ENCODE measurements at regions not wholly inside any gene's neighbourhood (a gene's known extent, or its start where the extent isn't known, plus 50 kb on each side); places are given as distances from the start of the nearest gene placed in this dataset.

DNA sequence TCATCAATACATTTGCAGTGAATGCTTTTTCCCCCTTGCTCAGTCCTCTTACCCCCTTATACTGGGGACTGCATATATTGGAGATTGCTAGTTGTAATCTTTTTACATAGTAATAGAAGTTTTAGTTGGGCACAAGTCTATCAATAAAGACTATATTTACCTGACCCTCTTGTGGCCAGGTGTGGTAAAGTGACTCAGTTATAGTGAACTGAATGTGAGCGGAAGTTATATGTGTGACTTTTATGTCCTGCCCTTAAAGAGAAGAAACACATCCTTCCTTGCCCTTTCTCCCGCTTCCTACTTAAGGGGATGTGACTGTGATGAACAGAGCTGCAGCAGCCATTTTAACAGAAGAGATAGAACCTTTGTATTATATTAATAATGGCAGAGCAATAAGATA is 362.0 kb downstream of the METTL15 start:
- Histone ChIP-seq H3K36me3 (ENCODE audit: control insufficient read depth in 1 of 2, insufficient read depth in 2 of 2, low read length in 2 of 2) (no peaks in the 10 kb centered on the region), H3K4me1 (ENCODE audit: control insufficient read depth in 1 of 2, insufficient read depth in 2 of 2, low read length in 2 of 2) (no peaks in the 10 kb centered on the region), H3K4me3 (ENCODE audit: low read depth in 1 of 2, low read length in 2 of 2) (no peak overlapping the region), H3K27ac (ENCODE audit: low read length) (no peak overlapping the region), H3K27me3 (ENCODE audit: low read depth, low read length) (no peaks in the 10 kb centered on the region), H3K9me3 (ENCODE audit: control insufficient read depth in 1 of 2, low read length in 2 of 2) (no peaks in the 10 kb centered on the region)

DNA sequence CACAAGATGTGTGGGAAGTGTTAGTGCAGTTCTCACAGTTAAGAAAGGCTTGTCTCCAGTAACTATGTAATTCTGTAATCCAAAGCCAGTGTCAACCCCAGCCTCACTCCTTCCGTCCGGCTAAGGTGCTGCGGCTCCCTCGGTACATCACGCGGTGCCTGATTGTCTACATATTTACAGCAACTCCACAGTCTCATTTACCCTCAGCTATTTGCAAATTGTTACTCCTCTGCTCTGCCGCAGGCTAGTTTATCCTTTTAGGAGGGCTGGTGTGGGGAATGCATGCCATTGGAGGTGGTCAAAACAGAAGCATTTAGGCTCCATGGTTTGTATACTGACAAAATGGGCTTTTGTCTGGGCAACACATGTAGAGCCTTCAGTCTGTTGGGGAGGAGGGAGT is 358.3 kb downstream of the METTL15 start:
- Histone ChIP-seq H3K36me3 (ENCODE audit: control insufficient read depth in 1 of 2, insufficient read depth in 2 of 2, low read length in 2 of 2) (no peaks in the 10 kb centered on the region), H3K27me3 (ENCODE audit: low read depth, low read length) (no peaks in the 10 kb centered on the region), H3K4me1 (ENCODE audit: control insufficient read depth in 1 of 2, insufficient read depth in 2 of 2, low read length in 2 of 2) (no peaks in the 10 kb centered on the region), H3K4me3 (ENCODE audit: low read depth in 1 of 2, low read length in 2 of 2) (no peak overlapping the region), H3K9me3 (ENCODE audit: control insufficient read depth in 1 of 2, low read length in 2 of 2) (no peaks in the 10 kb centered on the region), H3K27ac (ENCODE audit: low read length) (no peak overlapping the region)

DNA sequence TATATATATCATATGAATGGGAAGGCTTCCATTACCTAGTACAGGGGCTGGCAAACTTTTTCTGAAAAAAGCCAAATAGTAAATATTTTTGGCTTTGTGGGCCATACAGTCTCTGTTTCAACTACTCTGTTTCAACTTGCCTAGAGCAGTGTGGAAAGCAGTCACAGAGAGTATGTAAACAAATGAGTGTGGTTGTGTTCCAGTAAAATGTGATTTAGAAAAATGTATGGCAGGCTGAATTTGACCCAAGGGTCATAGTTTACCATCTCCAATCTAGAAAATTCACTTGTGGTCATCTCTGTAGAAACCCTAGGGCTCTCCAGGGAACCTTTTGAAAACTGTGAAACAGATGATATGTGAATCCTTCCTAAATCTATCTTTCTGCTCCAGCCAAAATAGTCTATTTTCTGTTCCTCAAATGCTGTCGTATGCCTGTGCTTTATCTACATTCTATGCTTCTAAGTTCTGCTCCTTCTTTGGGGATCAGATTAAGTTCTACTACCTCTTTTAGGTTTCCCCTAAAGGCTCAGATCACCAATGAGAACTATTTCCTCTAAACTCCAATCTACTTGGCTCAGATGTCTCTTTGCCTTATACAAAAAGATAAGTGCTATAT is 356.2 kb downstream of the METTL15 start:
- no peak overlapping the region for H3K27ac ChIP-seq (ENCODE audit: low read length)
- no peak overlapping the region for H3K4me3 ChIP-seq (ENCODE audit: low read depth in 1 of 2, low read length in 2 of 2)
- H3K4me1 ChIP-seq (ENCODE audit: control insufficient read depth in 1 of 2, insufficient read depth in 2 of 2, low read length in 2 of 2), result no peaks in the 10 kb centered on the region
- no peaks in the 10 kb centered on the region for H3K9me3 ChIP-seq (ENCODE audit: control insufficient read depth in 1 of 2, low read length in 2 of 2)
- H3K27me3 ChIP-seq (ENCODE audit: low read depth, low read length), result no peaks in the 10 kb centered on the region
- no peaks in the 10 kb centered on the region for H3K36me3 ChIP-seq (ENCODE audit: control insufficient read depth in 1 of 2, insufficient read depth in 2 of 2, low read length in 2 of 2)

DNA sequence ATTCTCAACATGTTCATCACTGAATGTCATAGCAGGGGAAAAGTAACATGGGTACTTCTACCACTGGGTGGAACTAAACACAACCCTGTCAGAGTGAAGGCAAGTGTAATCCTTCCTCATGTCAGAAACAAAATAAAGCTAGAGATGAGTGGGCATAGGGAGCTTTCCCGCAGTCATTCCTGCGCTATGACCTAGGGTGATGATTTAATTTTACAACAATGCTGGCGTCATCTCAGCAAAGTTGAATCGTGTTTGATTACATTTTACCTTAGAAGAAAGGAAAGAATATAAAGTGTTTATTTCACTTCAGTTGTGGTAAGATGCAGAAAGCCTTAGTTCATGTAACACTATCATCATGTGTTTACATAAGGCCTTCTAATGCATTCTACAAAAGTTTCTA is 355.6 kb downstream of the METTL15 start:
- Histone ChIP-seq H3K36me3 (ENCODE audit: control insufficient read depth in 1 of 2, insufficient read depth in 2 of 2, low read length in 2 of 2) (no peaks in the 10 kb centered on the region), H3K4me1 (ENCODE audit: control insufficient read depth in 1 of 2, insufficient read depth in 2 of 2, low read length in 2 of 2) (no peaks in the 10 kb centered on the region), H3K27me3 (ENCODE audit: low read depth, low read length) (no peaks in the 10 kb centered on the region), H3K9me3 (ENCODE audit: control insufficient read depth in 1 of 2, low read length in 2 of 2) (no peaks in the 10 kb centered on the region), H3K4me3 (ENCODE audit: low read depth in 1 of 2, low read length in 2 of 2) (no peak overlapping the region), H3K27ac (ENCODE audit: low read length) (no peak overlapping the region)

DNA sequence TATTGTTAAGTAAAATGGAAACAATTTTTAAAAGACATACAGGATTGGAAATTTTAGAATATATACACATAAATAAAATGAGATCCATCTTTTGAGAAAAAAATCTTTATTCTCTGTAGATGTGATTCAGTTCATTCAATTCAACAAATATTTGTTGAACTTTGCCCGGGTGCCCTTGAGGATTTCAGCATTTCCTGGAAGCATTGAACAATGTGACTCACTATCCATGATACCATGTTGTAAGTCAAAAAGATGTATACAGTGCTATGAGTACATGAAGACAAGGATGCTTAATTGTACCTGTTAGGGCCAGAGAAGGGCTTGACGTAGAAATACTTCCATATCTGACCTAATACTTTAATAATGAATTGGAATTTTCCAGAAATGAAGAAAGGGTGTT is 353.7 kb downstream of the METTL15 start:
- H3K27me3 ChIP-seq (ENCODE audit: low read depth, low read length), result no peaks in the 10 kb centered on the region
- no peaks in the 10 kb centered on the region for H3K36me3 ChIP-seq (ENCODE audit: control insufficient read depth in 1 of 2, insufficient read depth in 2 of 2, low read length in 2 of 2)
- H3K27ac ChIP-seq (ENCODE audit: low read length), result no peak overlapping the region
- H3K4me3 ChIP-seq (ENCODE audit: low read depth in 1 of 2, low read length in 2 of 2), result no peak overlapping the region
- no peaks in the 10 kb centered on the region for H3K9me3 ChIP-seq (ENCODE audit: control insufficient read depth in 1 of 2, low read length in 2 of 2)
- no peaks in the 10 kb centered on the region for H3K4me1 ChIP-seq (ENCODE audit: control insufficient read depth in 1 of 2, insufficient read depth in 2 of 2, low read length in 2 of 2)

DNA sequence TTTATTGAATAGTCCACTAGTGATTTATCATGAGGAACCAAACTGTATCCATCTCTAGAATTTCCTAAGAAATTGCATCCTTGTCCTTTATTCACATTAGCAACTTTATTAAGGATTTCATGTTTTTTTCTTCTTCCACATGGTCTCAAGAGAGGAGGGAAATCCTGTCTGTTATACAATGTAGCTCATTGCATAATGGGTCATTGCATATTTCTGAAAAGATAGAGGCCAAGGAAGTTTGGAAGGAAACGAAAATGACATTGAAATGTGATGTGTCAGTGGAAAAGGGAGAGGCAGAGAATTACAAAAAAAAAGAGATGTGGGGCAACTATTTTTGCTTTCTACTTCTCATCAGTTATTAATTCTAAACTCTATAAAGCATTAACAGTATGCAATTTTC is 353.1 kb downstream of the METTL15 start:
- no peak overlapping the region for H3K4me3 ChIP-seq (ENCODE audit: low read depth in 1 of 2, low read length in 2 of 2)
- H3K4me1 ChIP-seq (ENCODE audit: control insufficient read depth in 1 of 2, insufficient read depth in 2 of 2, low read length in 2 of 2), result no peaks in the 10 kb centered on the region
- H3K27ac ChIP-seq (ENCODE audit: low read length), result no peak overlapping the region
- H3K36me3 ChIP-seq (ENCODE audit: control insufficient read depth in 1 of 2, insufficient read depth in 2 of 2, low read length in 2 of 2), result no peaks in the 10 kb centered on the region
- no peaks in the 10 kb centered on the region for H3K9me3 ChIP-seq (ENCODE audit: control insufficient read depth in 1 of 2, low read length in 2 of 2)
- H3K27me3 ChIP-seq (ENCODE audit: low read depth, low read length), result no peaks in the 10 kb centered on the region

DNA sequence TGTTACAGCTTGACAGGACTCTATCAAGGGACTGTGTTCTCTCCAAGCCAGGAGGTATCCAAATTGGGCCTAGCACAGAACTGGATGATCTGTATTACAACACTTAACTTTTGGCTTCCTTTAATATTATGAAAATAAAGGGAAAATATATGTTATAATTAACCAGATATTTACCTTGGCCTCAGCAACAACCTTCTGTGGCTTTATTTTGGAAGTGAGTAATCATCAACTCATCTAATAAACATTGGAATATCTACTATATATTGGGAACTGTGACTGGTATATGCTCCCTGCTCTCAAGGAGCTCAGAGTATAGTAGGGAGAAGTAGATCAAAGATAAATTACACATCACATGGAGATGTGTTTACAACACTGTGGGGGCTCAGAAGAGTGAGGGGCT is 352.2 kb downstream of the METTL15 start:
- H3K9me3 ChIP-seq (ENCODE audit: control insufficient read depth in 1 of 2, low read length in 2 of 2), result no peaks in the 10 kb centered on the region
- no peaks in the 10 kb centered on the region for H3K36me3 ChIP-seq (ENCODE audit: control insufficient read depth in 1 of 2, insufficient read depth in 2 of 2, low read length in 2 of 2)
- no peak overlapping the region for H3K4me3 ChIP-seq (ENCODE audit: low read depth in 1 of 2, low read length in 2 of 2)
- H3K27ac ChIP-seq (ENCODE audit: low read length), result no peak overlapping the region
- no peaks in the 10 kb centered on the region for H3K4me1 ChIP-seq (ENCODE audit: control insufficient read depth in 1 of 2, insufficient read depth in 2 of 2, low read length in 2 of 2)
- H3K27me3 ChIP-seq (ENCODE audit: low read depth, low read length), result no peaks in the 10 kb centered on the region

DNA sequence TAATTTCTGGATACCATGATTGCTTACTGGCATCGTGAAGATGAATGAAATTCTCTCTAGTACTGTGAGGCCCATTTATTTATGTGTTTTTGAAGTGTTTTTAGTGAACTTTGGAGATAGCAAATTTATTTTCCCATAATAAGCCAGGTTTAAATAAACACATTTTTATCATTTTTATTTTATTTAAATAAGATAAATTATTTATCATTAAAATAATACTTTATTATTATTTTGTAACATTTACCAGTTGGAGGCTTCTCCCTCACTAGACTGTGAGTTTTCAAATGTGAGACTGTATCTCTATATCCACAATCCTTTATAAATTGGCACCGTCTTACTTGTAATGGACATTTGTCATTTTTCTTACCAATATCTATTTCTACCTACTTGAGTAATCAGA is 351.7 kb downstream of the METTL15 start:
- H3K36me3 ChIP-seq (ENCODE audit: control insufficient read depth in 1 of 2, insufficient read depth in 2 of 2, low read length in 2 of 2), result no peaks in the 10 kb centered on the region
- no peaks in the 10 kb centered on the region for H3K9me3 ChIP-seq (ENCODE audit: control insufficient read depth in 1 of 2, low read length in 2 of 2)
- H3K27ac ChIP-seq (ENCODE audit: low read length), result no peak overlapping the region
- H3K4me3 ChIP-seq (ENCODE audit: low read depth in 1 of 2, low read length in 2 of 2), result no peak overlapping the region
- no peaks in the 10 kb centered on the region for H3K4me1 ChIP-seq (ENCODE audit: control insufficient read depth in 1 of 2, insufficient read depth in 2 of 2, low read length in 2 of 2)
- no peaks in the 10 kb centered on the region for H3K27me3 ChIP-seq (ENCODE audit: low read depth, low read length)

DNA sequence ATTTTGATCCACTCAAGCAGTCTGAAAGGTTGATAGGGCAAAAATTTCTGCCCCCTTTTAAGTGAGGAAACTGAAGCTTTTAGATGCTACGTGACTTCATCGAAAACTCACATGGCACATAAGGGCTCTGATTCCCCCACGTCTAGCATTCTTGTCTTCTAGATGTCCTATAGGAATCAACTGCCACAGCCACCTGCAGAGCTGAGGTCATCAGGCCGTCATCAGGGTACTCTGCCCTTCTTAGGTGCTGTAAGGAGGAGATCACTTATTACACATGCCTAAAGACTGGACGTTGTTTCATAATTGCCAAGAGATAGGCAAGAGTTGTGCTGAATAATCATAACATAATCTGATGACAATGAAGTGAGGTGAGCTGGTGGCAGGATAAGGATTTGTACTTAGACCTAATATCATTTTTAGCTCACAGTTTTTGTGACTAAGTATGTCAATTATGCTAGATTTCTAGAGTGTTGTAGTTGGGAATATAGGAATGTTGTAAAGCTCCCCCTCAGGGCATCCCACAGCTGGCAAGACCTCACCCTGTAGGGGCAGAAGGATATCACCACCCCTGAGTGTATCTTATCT is 349.4 kb downstream of the METTL15 start:
- Histone ChIP-seq H3K4me1 (ENCODE audit: control insufficient read depth in 1 of 2, insufficient read depth in 2 of 2, low read length in 2 of 2) (no peaks in the 10 kb centered on the region), H3K27ac (ENCODE audit: low read length) (no peak overlapping the region), H3K4me3 (ENCODE audit: low read depth in 1 of 2, low read length in 2 of 2) (no peak overlapping the region), H3K27me3 (ENCODE audit: low read depth, low read length) (no peaks in the 10 kb centered on the region), H3K36me3 (ENCODE audit: control insufficient read depth in 1 of 2, insufficient read depth in 2 of 2, low read length in 2 of 2) (no peaks in the 10 kb centered on the region), H3K9me3 (ENCODE audit: control insufficient read depth in 1 of 2, low read length in 2 of 2) (no peaks in the 10 kb centered on the region)

DNA sequence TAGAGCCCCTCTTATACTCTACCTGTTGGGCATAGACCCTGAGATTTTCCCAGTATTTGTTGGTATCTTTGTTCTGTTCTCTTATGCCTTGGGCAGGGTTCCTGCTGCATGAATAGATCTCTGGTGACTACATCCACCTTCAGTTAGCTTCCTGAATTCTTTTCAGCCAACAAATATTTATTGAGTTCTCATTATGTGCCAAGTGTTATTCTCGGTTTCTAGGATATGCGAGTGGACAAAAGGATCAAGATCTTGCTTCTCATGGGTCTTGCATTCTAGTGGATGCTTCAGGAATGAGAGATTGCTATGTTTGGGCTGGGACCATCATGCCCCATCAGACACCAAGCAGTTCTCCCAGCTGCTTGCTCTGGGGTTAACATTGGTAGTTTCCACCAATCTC is 340.0 kb downstream of the METTL15 start:
- H3K27ac ChIP-seq (ENCODE audit: low read length), result no peak overlapping the region
- no peaks in the 10 kb centered on the region for H3K4me1 ChIP-seq (ENCODE audit: control insufficient read depth in 1 of 2, insufficient read depth in 2 of 2, low read length in 2 of 2)
- H3K4me3 ChIP-seq (ENCODE audit: low read depth in 1 of 2, low read length in 2 of 2), result no peak overlapping the region
- H3K36me3 ChIP-seq (ENCODE audit: control insufficient read depth in 1 of 2, insufficient read depth in 2 of 2, low read length in 2 of 2), result no peaks in the 10 kb centered on the region
- H3K27me3 ChIP-seq (ENCODE audit: low read depth, low read length), result no peaks in the 10 kb centered on the region
- H3K9me3 ChIP-seq (ENCODE audit: control insufficient read depth in 1 of 2, low read length in 2 of 2), result no peaks in the 10 kb centered on the region

DNA sequence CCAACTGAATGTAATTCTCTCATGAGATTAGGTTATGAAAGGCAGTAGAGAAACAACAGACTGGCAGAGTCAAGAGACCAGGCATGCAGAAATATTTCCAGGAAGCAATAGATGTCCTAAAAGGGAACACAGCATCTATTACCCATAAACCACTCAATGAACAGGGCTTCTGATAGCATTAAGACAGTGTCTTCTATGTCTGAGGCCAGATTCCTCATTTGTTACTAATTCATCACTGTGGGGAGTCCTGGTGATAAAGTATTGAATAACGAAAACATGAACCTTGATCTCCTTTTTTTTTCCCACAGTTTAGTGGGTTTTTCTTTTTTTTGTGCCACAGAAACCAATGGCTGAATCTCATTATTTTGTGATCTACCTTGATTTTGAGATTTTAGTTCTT is 339.0 kb downstream of the METTL15 start:
- Histone ChIP-seq H3K4me1 (ENCODE audit: control insufficient read depth in 1 of 2, insufficient read depth in 2 of 2, low read length in 2 of 2) (no peaks in the 10 kb centered on the region), H3K9me3 (ENCODE audit: control insufficient read depth in 1 of 2, low read length in 2 of 2) (no peaks in the 10 kb centered on the region), H3K27ac (ENCODE audit: low read length) (no peak overlapping the region), H3K36me3 (ENCODE audit: control insufficient read depth in 1 of 2, insufficient read depth in 2 of 2, low read length in 2 of 2) (no peaks in the 10 kb centered on the region), H3K27me3 (ENCODE audit: low read depth, low read length) (no peaks in the 10 kb centered on the region), H3K4me3 (ENCODE audit: low read depth in 1 of 2, low read length in 2 of 2) (no peak overlapping the region)

DNA sequence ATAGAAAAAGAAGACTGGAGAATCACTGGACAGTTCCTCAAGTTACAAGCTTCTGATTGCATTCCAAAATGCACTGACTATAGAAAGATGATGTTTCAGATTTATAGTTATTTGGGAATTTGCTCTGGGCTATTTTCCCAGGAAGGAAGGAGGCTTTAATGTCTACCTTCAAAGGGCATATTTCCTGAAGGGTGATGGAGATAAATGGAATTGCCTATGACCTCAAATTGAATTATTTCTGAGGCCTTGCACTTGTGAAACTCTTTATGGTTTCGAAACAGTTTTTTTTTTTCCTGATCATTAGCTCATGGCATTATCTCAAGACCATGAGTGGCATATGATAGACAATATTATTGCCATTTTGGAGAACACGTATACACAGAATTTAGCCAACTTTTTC is 333.9 kb downstream of the METTL15 start:
- no peaks in the 10 kb centered on the region for H3K9me3 ChIP-seq (ENCODE audit: control insufficient read depth in 1 of 2, low read length in 2 of 2)
- H3K27me3 ChIP-seq (ENCODE audit: low read depth, low read length), result no peaks in the 10 kb centered on the region
- H3K4me3 ChIP-seq (ENCODE audit: low read depth in 1 of 2, low read length in 2 of 2), result no peak overlapping the region
- no peaks in the 10 kb centered on the region for H3K4me1 ChIP-seq (ENCODE audit: control insufficient read depth in 1 of 2, insufficient read depth in 2 of 2, low read length in 2 of 2)
- H3K36me3 ChIP-seq (ENCODE audit: control insufficient read depth in 1 of 2, insufficient read depth in 2 of 2, low read length in 2 of 2), result no peaks in the 10 kb centered on the region
- no peak overlapping the region for H3K27ac ChIP-seq (ENCODE audit: low read length)
